HEK293 (cell line): ENCODE measurements at regions not wholly inside any gene's neighbourhood (a gene's known extent, or its start where the extent isn't known, plus 50 kb on each side); places are given as distances from the start of the nearest gene placed in this dataset.

Experiments
- BCL11B ChIP-seq: fragments of 450-650 bp; formaldehyde crosslinking; IDR thresholded peaks from 2 replicates; pipeline ENCODE4 v1.5.1; 2016; ENCODE audit warnings: low read depth, missing biosample characterization, missing genetic modification characterization
- KLF16 ChIP-seq: fragments of 450-650 bp; formaldehyde crosslinking; IDR thresholded peaks from 2 replicates; pipeline ENCODE4 v1.5.1; 2017; ENCODE audit warnings: missing biosample characterization, missing genetic modification characterization
- KLF9 ChIP-seq: fragments of 450-650 bp; formaldehyde crosslinking; IDR thresholded peaks from 2 replicates; pipeline ENCODE4 v1.5.1; 2016; ENCODE audit warnings: missing biosample characterization, missing genetic modification characterization, low read depth
- OSR2 ChIP-seq: fragments of 450-650 bp; formaldehyde crosslinking; IDR thresholded peaks from 2 replicates; pipeline ENCODE4 v1.5.1; 2016; ENCODE audit warnings: missing biosample characterization, missing genetic modification characterization
- REPIN1 ChIP-seq: fragments of 450-650 bp; formaldehyde crosslinking; IDR thresholded peaks from 2 replicates; pipeline ENCODE4 v1.5.1; 2017; ENCODE audit warnings: missing biosample characterization, missing genetic modification characterization, low read depth
- SCRT1 ChIP-seq: fragments of 450-650 bp; formaldehyde crosslinking; IDR thresholded peaks from 2 replicates; pipeline ENCODE4 v1.5.1; 2016; ENCODE audit warnings: missing biosample characterization, missing genetic modification characterization, borderline replicate concordance
- SETDB1 ChIP-seq: IDR thresholded peaks from one replicate; pipeline ENCODE4 v1.6.1; 2017; ENCODE audit warnings: mild to moderate bottlenecking, low read length, moderate library complexity, mixed read lengths; ENCODE audit not compliant: insufficient read length
- SP7 ChIP-seq: fragments of 450-650 bp; formaldehyde crosslinking; IDR thresholded peaks from 2 replicates; pipeline ENCODE4 v1.5.1; 2016; ENCODE audit warnings: missing biosample characterization, missing genetic modification characterization
- ZNF18 ChIP-seq: fragments of 450-650 bp; formaldehyde crosslinking; IDR thresholded peaks from 2 replicates; pipeline ENCODE4 v1.5.1; 2016; ENCODE audit warnings: missing biosample characterization, missing genetic modification characterization
- ZNF214 ChIP-seq: fragments of 450-650 bp; formaldehyde crosslinking; IDR thresholded peaks from 2 replicates; pipeline ENCODE4 v1.5.1; 2017; ENCODE audit warnings: missing biosample characterization, mild to moderate bottlenecking, missing genetic modification characterization, borderline replicate concordance
- ZNF221 ChIP-seq: fragments of 450-650 bp; formaldehyde crosslinking; IDR thresholded peaks from 2 replicates; pipeline ENCODE4 v1.5.1; 2017; ENCODE audit warnings: missing biosample characterization, missing genetic modification characterization, borderline replicate concordance
- ZNF394 ChIP-seq: fragments of 450-650 bp; formaldehyde crosslinking; IDR thresholded peaks from 2 replicates; pipeline ENCODE4 v1.5.1; 2016; ENCODE audit warnings: missing biosample characterization, missing genetic modification characterization, mild to moderate bottlenecking, moderate library complexity, borderline replicate concordance
- ZNF48 ChIP-seq: fragments of 450-650 bp; formaldehyde crosslinking; IDR thresholded peaks from 2 replicates; pipeline ENCODE4 v1.5.1; 2016; ENCODE audit warnings: missing biosample characterization, missing genetic modification characterization
- ZNF596 ChIP-seq: fragments of 450-650 bp; IDR thresholded peaks from 2 replicates; pipeline ENCODE4 v1.5.0; 2018; ENCODE audit warnings: missing biosample characterization, mild to moderate bottlenecking, missing genetic modification characterization, moderate library complexity
- ZNF658 ChIP-seq: fragments of 450-650 bp; formaldehyde crosslinking; IDR thresholded peaks from 2 replicates; pipeline ENCODE4; 2016; ENCODE audit warnings: missing biosample characterization, missing genetic modification characterization
- ZNF747 ChIP-seq: fragments of 450-650 bp; formaldehyde crosslinking; IDR thresholded peaks from 2 replicates; pipeline ENCODE4 v1.5.1; 2016; ENCODE audit warnings: missing biosample characterization, missing genetic modification characterization
- ZSCAN18 ChIP-seq: fragments of 450-650 bp; formaldehyde crosslinking; IDR thresholded peaks from 2 replicates; pipeline ENCODE4 v1.5.1; 2016; ENCODE audit warnings: missing biosample characterization, missing genetic modification characterization
- TF ChIP-seq, protein P1 (sequence below): fragments of 450-650 bp; formaldehyde crosslinking; IDR thresholded peaks from 2 replicates; pipeline ENCODE4 v1.5.1; 2016; ENCODE audit warnings: missing biosample characterization, missing genetic modification characterization, borderline replicate concordance
- TF ChIP-seq, protein P2 (sequence below): fragments of 450-650 bp; formaldehyde crosslinking; IDR thresholded peaks from 2 replicates; pipeline ENCODE4 v1.5.1; 2016; ENCODE audit warnings: missing biosample characterization, missing genetic modification characterization
- TF ChIP-seq, protein P3 (sequence below): fragments of 450-650 bp; formaldehyde crosslinking; IDR thresholded peaks from 2 replicates; pipeline ENCODE4 v1.5.1; 2016; ENCODE audit warnings: missing biosample characterization, missing genetic modification characterization
- TF ChIP-seq, protein P4 (sequence below): fragments of 450-650 bp; formaldehyde crosslinking; conservative IDR thresholded peaks from 2 replicates; pipeline ENCODE4 v1.5.1; 2016; ENCODE audit warnings: low read depth, missing biosample characterization, missing genetic modification characterization

GRCh38 chr19:37317403-37318209 is 53.3 kb upstream of the ZNF527 start (continued):
- peak; percentile 84; the same call in 1 of the 2 replicates for TF ChIP-seq REPIN1
- TF ChIP-seq, protein P1, sequence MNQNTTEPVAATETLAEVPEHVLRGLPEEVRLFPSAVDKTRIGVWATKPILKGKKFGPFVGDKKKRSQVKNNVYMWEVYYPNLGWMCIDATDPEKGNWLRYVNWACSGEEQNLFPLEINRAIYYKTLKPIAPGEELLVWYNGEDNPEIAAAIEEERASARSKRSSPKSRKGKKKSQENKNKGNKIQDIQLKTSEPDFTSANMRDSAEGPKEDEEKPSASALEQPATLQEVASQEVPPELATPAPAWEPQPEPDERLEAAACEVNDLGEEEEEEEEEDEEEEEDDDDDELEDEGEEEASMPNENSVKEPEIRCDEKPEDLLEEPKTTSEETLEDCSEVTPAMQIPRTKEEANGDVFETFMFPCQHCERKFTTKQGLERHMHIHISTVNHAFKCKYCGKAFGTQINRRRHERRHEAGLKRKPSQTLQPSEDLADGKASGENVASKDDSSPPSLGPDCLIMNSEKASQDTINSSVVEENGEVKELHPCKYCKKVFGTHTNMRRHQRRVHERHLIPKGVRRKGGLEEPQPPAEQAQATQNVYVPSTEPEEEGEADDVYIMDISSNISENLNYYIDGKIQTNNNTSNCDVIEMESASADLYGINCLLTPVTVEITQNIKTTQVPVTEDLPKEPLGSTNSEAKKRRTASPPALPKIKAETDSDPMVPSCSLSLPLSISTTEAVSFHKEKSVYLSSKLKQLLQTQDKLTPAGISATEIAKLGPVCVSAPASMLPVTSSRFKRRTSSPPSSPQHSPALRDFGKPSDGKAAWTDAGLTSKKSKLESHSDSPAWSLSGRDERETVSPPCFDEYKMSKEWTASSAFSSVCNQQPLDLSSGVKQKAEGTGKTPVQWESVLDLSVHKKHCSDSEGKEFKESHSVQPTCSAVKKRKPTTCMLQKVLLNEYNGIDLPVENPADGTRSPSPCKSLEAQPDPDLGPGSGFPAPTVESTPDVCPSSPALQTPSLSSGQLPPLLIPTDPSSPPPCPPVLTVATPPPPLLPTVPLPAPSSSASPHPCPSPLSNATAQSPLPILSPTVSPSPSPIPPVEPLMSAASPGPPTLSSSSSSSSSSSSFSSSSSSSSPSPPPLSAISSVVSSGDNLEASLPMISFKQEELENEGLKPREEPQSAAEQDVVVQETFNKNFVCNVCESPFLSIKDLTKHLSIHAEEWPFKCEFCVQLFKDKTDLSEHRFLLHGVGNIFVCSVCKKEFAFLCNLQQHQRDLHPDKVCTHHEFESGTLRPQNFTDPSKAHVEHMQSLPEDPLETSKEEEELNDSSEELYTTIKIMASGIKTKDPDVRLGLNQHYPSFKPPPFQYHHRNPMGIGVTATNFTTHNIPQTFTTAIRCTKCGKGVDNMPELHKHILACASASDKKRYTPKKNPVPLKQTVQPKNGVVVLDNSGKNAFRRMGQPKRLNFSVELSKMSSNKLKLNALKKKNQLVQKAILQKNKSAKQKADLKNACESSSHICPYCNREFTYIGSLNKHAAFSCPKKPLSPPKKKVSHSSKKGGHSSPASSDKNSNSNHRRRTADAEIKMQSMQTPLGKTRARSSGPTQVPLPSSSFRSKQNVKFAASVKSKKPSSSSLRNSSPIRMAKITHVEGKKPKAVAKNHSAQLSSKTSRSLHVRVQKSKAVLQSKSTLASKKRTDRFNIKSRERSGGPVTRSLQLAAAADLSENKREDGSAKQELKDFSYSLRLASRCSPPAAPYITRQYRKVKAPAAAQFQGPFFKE (tag by site-specific recombination) = no peak
- TF ChIP-seq ZNF221 = no peak
- TF ChIP-seq SETDB1 = peak; percentile 43
- TF ChIP-seq OSR2 (tag by site-specific recombination) = no peak
- peak; percentile 61; the same call in 1 of the 2 replicates for TF ChIP-seq ZNF18
- no peak for TF ChIP-seq ZNF48 (tag by site-specific recombination)
- TF ChIP-seq, protein P2, sequence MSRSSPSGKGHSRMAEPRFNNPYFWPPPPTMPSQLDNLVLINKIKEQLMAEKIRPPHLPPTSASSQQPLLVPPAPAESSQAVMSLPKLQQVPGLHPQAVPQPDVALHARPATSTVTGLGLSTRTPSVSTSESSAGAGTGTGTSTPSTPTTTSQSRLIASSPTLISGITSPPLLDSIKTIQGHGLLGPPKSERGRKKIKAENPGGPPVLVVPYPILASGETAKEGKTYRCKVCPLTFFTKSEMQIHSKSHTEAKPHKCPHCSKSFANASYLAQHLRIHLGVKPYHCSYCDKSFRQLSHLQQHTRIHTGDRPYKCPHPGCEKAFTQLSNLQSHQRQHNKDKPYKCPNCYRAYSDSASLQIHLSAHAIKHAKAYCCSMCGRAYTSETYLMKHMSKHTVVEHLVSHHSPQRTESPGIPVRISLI (tag by site-specific recombination) = no peak; the same call in 1 of the 2 replicates
- TF ChIP-seq SP7 (tag by site-specific recombination) = peak; percentile 66; the same call in 1 of the 2 replicates
- peak; percentile 35; the same call in 1 of the 2 replicates for TF ChIP-seq ZSCAN18 (tag by site-specific recombination)
- TF ChIP-seq, protein P3, sequence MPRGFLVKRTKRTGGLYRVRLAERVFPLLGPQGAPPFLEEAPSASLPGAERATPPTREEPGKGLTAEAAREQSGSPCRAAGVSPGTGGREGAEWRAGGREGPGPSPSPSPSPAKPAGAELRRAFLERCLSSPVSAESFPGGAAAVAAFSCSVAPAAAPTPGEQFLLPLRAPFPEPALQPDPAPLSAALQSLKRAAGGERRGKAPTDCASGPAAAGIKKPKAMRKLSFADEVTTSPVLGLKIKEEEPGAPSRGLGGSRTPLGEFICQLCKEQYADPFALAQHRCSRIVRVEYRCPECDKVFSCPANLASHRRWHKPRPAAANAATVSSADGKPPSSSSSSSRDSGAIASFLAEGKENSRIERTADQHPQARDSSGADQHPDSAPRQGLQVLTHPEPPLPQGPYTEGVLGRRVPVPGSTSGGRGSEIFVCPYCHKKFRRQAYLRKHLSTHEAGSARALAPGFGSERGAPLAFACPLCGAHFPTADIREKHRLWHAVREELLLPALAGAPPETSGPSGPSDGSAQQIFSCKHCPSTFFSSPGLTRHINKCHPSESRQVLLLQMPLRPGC (tag by site-specific recombination) = 0 out of 2 replicates have a peak, but pooled peaks have one; percentile 46
- TF ChIP-seq, protein P4, sequence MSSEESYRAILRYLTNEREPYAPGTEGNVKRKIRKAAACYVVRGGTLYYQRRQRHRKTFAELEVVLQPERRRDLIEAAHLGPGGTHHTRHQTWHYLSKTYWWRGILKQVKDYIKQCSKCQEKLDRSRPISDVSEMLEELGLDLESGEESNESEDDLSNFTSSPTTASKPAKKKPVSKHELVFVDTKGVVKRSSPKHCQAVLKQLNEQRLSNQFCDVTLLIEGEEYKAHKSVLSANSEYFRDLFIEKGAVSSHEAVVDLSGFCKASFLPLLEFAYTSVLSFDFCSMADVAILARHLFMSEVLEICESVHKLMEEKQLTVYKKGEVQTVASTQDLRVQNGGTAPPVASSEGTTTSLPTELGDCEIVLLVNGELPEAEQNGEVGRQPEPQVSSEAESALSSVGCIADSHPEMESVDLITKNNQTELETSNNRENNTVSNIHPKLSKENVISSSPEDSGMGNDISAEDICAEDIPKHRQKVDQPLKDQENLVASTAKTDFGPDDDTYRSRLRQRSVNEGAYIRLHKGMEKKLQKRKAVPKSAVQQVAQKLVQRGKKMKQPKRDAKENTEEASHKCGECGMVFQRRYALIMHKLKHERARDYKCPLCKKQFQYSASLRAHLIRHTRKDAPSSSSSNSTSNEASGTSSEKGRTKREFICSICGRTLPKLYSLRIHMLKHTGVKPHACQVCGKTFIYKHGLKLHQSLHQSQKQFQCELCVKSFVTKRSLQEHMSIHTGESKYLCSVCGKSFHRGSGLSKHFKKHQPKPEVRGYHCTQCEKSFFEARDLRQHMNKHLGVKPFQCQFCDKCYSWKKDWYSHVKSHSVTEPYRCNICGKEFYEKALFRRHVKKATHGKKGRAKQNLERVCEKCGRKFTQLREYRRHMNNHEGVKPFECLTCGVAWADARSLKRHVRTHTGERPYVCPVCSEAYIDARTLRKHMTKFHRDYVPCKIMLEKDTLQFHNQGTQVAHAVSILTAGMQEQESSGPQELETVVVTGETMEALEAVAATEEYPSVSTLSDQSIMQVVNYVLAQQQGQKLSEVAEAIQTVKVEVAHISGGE (tag by site-specific recombination) = peak; percentile 89
- peak; percentile 19 for TF ChIP-seq KLF16 (tag by site-specific recombination)
- TF ChIP-seq KLF9 (tag by site-specific recombination) = no peak; the same call in 1 of the 2 replicates
- no peak for TF ChIP-seq ZNF394 (tag by site-specific recombination)
- no peak for TF ChIP-seq SCRT1 (tag by site-specific recombination)
- TF ChIP-seq ZNF214 (tag by site-specific recombination) = no peak
- peak; percentile 91 for TF ChIP-seq BCL11B
- no peak for TF ChIP-seq ZNF747 (tag by site-specific recombination)
- TF ChIP-seq ZNF596 (tag by site-specific recombination) = no peak
- no peak for TF ChIP-seq ZNF658 (tag by site-specific recombination)
